GM12872 (cell line): ENCODE measurements at regions not wholly inside any gene's neighbourhood (a gene's known extent, or its start where the extent isn't known, plus 50 kb on each side); places are given as distances from the start of the nearest gene placed in this dataset.
A peak's percentile ranks its signal among the peaks of the same experiment; 100 is the strongest.

ENCODE experiments used
- TF ChIP-seq, protein P1 (sequence below): IDR thresholded peaks from 3 replicates; pipeline ENCODE4 v1.5.1; 2011; ENCODE audit warnings: low read depth, mild to moderate bottlenecking, low read length, moderate library complexity; ENCODE audit not compliant: insufficient read depth

DNA sequence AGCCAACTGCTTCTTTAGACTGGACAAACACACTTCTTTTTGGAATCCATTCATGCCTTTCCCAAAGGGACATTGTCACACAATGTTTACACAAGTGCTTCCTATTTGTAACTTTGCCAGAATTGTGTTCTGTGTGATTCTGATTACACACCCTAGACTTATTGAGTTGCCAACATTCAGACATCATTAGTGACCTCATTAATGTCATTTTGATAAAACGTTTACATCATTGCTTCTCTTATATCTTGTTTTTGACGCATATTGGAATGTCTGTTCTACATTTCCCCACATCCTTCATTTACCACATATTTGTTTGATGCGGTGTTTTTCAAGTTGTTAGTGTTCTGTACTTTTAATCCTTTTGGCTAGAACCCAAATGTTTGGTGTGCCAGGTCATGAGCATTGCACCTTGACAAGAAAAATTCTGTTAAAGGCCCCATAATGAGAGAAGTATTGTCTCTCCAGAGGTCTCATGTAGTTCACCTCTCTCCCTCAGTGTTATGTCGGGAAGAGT, 305.5 kb downstream of the AEBP2 start:
- TF ChIP-seq, protein P1, sequence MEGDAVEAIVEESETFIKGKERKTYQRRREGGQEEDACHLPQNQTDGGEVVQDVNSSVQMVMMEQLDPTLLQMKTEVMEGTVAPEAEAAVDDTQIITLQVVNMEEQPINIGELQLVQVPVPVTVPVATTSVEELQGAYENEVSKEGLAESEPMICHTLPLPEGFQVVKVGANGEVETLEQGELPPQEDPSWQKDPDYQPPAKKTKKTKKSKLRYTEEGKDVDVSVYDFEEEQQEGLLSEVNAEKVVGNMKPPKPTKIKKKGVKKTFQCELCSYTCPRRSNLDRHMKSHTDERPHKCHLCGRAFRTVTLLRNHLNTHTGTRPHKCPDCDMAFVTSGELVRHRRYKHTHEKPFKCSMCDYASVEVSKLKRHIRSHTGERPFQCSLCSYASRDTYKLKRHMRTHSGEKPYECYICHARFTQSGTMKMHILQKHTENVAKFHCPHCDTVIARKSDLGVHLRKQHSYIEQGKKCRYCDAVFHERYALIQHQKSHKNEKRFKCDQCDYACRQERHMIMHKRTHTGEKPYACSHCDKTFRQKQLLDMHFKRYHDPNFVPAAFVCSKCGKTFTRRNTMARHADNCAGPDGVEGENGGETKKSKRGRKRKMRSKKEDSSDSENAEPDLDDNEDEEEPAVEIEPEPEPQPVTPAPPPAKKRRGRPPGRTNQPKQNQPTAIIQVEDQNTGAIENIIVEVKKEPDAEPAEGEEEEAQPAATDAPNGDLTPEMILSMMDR: no peak

DNA sequence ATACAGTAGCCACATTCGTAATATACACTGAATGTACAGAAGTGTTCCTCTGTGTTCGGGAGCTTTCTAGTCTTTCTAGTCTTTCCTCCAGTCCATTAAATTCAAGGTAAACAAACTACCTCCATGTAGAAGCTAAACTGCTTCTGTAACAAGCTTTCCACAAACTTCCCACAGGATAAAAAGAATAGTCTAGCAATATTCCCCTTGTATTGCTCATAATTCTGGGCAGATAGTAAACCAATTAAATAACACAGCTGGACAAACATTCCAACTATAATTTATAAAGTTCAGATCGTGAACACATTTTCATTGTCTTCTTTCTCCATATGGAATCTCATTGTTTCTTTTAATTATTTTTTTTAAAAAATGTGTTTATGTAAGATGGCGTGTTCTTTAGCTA, 307.2 kb downstream of the AEBP2 start:
- TF ChIP-seq, protein P1: no peak

DNA sequence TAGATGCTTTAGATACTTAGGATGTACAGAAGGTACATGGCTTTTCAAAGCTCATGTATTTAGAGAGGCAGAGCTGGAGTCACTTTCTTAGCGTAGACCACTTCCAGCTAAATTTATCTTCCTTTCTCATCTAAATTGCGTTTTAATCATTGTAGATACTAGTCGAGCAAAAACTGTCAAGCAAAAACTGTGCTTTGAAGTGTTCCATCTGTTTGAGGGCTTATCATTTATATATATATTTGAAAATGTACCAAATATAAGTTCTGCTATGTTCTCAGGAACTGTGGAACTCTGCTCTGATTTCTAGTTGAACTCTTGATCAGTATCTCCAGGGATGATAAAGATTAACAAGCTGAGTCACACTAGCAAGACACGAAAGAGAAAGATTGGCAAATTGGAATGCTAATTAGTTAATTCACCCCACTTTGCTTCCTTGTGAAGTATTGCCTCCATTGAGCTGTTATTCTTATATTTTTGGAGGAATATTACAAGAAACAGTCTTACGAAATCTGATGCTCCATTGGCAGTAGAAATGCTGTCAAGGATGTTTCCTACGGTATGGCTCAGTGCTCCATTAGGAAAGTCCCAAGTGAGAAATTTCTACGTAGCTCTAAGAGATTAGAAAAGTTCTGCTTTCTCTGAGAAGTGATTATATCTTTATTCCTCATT, 310.7 kb downstream of the AEBP2 start:
- TF ChIP-seq, protein P1: no peak

DNA sequence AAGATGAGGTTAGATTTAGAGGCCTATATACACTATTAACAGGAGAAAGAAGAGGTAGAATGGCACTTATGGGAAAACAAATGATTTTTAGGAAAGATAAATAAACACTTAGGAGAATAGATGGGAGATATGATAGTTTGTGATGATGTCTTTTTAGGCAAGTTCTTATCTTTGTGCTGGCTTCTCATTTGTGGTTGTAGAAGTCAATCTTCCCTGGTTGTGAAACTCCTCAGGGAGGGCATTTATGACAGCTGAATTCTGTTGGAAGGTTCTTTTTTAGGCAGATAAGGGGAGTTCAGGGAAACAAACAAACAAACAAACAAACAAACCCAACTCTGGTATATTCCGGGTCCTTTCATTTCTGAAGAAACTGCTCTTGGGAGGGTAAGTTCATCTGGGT, 311.8 kb downstream of the AEBP2 start:
- TF ChIP-seq, protein P1: no peak

DNA sequence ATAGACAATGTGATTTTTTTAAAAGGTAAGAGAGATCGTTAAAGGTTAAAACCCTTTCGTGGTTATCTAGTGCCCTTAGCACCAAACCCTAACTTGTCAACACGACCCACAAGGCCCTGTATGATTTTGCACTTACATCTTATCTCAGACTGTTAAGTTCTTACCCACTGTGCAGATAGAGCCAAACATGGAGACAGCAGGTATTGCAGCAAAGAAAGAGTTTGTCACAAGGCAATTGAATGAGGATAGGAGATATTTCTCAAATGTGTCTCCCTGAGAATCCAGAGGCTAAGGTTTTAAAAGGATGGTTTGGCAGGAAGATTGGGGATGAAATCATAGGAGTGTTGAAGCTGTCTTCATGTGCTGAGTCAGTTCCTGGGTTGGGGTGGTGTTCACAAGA, 313.4 kb downstream of the AEBP2 start:
- TF ChIP-seq, protein P1: no peak

DNA sequence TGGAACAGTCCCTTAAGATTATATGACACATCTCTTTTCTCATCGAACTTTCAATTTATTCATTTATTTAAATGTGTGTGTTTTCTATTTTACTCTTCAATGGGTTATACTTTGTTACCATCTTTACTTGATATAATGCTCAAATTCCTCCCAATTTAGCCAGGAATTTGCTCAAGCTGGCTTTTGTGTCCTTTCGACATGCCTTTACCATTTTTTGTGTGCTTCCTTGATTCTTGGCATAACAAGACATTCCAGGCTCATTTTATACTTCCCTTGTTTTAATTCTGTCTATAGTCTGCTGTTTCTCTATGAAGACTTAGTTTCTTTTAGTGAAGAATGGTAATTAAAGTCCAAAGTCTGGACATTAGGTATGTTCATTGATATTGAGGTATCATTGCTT, 315.8 kb downstream of the AEBP2 start:
- TF ChIP-seq, protein P1: no peak

DNA sequence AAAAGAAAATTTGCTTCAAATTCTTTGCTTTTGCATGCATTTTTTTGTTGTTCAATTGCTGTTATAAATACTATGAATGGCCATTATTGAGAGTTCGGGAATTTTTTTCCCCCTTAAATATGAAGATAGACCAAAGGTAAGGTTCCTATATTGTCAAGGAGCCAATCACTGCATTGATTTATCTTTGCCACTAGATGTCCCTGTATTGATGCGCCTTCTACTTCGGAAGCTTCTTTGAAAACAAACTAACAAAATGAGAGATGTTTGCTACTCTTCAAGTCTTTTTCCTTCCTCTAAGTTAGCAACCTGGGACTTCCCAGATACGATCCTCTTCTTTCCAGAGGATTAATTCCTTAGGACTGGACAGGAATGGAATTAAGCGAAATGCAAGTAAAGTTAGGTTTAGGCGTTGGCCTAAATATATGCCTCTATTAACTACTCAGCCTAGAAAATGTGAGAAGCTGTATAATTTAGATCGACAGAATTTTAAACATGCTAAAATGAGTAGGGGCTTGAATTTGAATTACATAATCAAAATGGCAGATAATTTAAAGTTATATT, 318.1 kb downstream of the AEBP2 start:
- TF ChIP-seq, protein P1: peak; percentile 55; the same call in 2 of the 3 replicates
